HG02885 (cell line): ENCODE measurements at regions not wholly inside any gene's neighbourhood (a gene's known extent, or its start where the extent isn't known, plus 50 kb on each side); places are given as distances from the start of the nearest gene placed in this dataset.

ENCODE experiments used
- ATAC-seq: cut with Tn5 transposase; IDR thresholded peaks from one replicate; pipeline ENCODE4 v1.9.1; 2021; ENCODE audit warnings: mild to moderate bottlenecking; ENCODE audit not compliant: unreplicated experiment, poor library complexity

- no peak for ATAC-seq
These were observed 170.6 kb upstream of the PROX1 start for GRCh38 chr1:213817156-213817555.

GRCh38 chr1:213820362-213821149 is 167.2 kb upstream of the PROX1 start:
- no peak for ATAC-seq

GRCh38 chr1:213821175-213821942 is 166.4 kb upstream of the PROX1 start:
- ATAC-seq = no peak

GRCh38 chr1:213821943-213822334 is 165.8 kb upstream of the PROX1 start:
- no peak for ATAC-seq

- no peak for ATAC-seq
These were observed 160.9 kb upstream of the PROX1 start for GRCh38 chr1:213826891-213827290.

- no peak for ATAC-seq
These were observed 158.9 kb upstream of the PROX1 start for GRCh38 chr1:213828867-213829266.

- ATAC-seq = no peak
These were observed 158.0 kb upstream of the PROX1 start for GRCh38 chr1:213829780-213830179.

GRCh38 chr1:213830371-213830770 is 157.4 kb upstream of the PROX1 start:
- ATAC-seq = no peak

- ATAC-seq = no peak
These were observed 147.2 kb upstream of the PROX1 start for GRCh38 chr1:213840575-213840974.

- no peak for ATAC-seq
These were observed 143.1 kb upstream of the PROX1 start for GRCh38 chr1:213844632-213845031.

- no peak for ATAC-seq
These were observed 135.7 kb upstream of the PROX1 start for GRCh38 chr1:213852107-213852506.

GRCh38 chr1:213858581-213858980 is 129.2 kb upstream of the PROX1 start:
- ATAC-seq = no peak

- no peak for ATAC-seq
These were observed 125.9 kb upstream of the PROX1 start for GRCh38 chr1:213861841-213862240.

- no peak for ATAC-seq
These were observed 123.7 kb upstream of the PROX1 start for GRCh38 chr1:213864091-213864490.

GRCh38 chr1:213868482-213868881 is 119.3 kb upstream of the PROX1 start:
- no peak for ATAC-seq

GRCh38 chr1:213871179-213871578 is 116.6 kb upstream of the PROX1 start:
- no peak for ATAC-seq

- ATAC-seq = no peak
These were observed 113.0 kb upstream of the PROX1 start for GRCh38 chr1:213874789-213875188.

- no peak for ATAC-seq
These were observed 111.2 kb upstream of the PROX1 start for GRCh38 chr1:213876531-213876930.

- peak; percentile 50 for ATAC-seq
These were observed 104.2 kb upstream of the PROX1 start for GRCh38 chr1:213883618-213884017.

GRCh38 chr1:213884402-213884801 is 103.4 kb upstream of the PROX1 start:
- no peak for ATAC-seq

GRCh38 chr1:213884942-213885341 is 102.8 kb upstream of the PROX1 start:
- ATAC-seq = no peak

GRCh38 chr1:213887842-213888241 is 99.9 kb upstream of the PROX1 start:
- no peak for ATAC-seq
